Keratinocyte (primary cell): ENCODE measurements at regions not wholly inside any gene's neighbourhood (a gene's known extent, or its start where the extent isn't known, plus 50 kb on each side); places are given as distances from the start of the nearest gene placed in this dataset.

Experiments
- CTCF ChIP-seq, 3 experiments: IDR thresholded peaks in 1 of 3; conservative IDR thresholded peaks in 1 of 3; optimal IDR thresholded peaks in 1 of 3; 2 replicates in 2 of 3; 3 replicates in 1 of 3; pipeline versions ENCODE3 to v1.5.1; 2011; ENCODE audit warnings: low read length in 3 of 3, mild to moderate bottlenecking in 3 of 3, moderate library complexity in 2 of 3, control low read depth in 1 of 3, inconsistent platforms in 1 of 3; ENCODE audit not compliant: insufficient read depth in 2 of 3; ENCODE audit errors: extremely low read depth in 1 of 3
- EZH2 ChIP-seq: IDR thresholded peaks from one replicate; pipeline ENCODE4 v1.6.1; 2012; ENCODE audit warnings: inconsistent platforms, mild to moderate bottlenecking, low read length, moderate library complexity

- TF ChIP-seq CTCF (optimal IDR thresholded peaks at IDR 0.05 in 1 of 3, IDR thresholded peaks at IDR 0.05 in 1 of 3, conservative IDR thresholded peaks at IDR 0.05 in 1 of 3; ENCODE audit: extremely low read depth in 1 of 3, insufficient read depth in 2 of 3, low read length in 3 of 3) (no peak), EZH2 (no peak)
Observed at GRCh38 chr4:156413239-156414135, 459.8 kb upstream of the CTSO start.
